ENCODE measurements at regions not wholly inside any gene's neighbourhood (a gene's known extent, or its start where the extent isn't known, plus 50 kb on each side); places are given as distances from the start of the nearest gene placed in this dataset.

DNA sequence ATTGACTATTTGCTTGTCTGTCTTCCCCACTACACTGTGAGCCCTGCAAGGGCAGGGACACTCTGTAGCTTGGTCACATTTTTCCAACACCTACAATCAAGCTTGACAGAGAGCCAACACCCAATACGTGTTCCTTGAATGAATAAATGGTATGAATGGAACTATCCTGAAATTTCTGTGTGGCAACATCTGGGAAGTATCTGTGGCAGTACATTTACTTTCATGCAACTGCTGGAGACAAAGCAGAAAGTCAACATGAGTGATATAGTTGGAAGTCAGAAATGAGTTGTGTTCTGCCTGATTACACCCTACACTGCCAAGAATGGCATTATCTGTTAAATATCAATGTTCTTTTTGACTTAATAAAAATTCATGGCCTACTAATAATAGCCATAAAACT, 343.5 kb upstream of the F9 start:
- TF ChIP-seq, protein P1, sequence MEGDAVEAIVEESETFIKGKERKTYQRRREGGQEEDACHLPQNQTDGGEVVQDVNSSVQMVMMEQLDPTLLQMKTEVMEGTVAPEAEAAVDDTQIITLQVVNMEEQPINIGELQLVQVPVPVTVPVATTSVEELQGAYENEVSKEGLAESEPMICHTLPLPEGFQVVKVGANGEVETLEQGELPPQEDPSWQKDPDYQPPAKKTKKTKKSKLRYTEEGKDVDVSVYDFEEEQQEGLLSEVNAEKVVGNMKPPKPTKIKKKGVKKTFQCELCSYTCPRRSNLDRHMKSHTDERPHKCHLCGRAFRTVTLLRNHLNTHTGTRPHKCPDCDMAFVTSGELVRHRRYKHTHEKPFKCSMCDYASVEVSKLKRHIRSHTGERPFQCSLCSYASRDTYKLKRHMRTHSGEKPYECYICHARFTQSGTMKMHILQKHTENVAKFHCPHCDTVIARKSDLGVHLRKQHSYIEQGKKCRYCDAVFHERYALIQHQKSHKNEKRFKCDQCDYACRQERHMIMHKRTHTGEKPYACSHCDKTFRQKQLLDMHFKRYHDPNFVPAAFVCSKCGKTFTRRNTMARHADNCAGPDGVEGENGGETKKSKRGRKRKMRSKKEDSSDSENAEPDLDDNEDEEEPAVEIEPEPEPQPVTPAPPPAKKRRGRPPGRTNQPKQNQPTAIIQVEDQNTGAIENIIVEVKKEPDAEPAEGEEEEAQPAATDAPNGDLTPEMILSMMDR (conservative IDR thresholded peaks at IDR 0.05; ENCODE audit: low read depth, low read length): no peak
- no peak for TF ChIP-seq EZH2 (IDR thresholded peaks at IDR 0.05; ENCODE audit: low read length, unreplicated experiment)
